ENCODE measurements at regions not wholly inside any gene's neighbourhood (a gene's known extent, or its start where the extent isn't known, plus 50 kb on each side); places are given as distances from the start of the nearest gene placed in this dataset.
"Not testable (repeated sequence)": the region's sequence is repeated elsewhere in the genome, so short reads cannot be mapped to it uniquely, and the experiment has no call there.

- H3K4me3 ChIP-seq (ENCODE audit: low read depth, low read length): no peak overlapping the region
- DNase-seq (ENCODE audit: low read depth): no peak
Observed at GRCh38 chr6:135555550-135555949, 58.0 kb upstream of the AHI1 start.

- no peak overlapping the region for H3K4me3 ChIP-seq (ENCODE audit: low read depth, low read length)
Observed at GRCh38 chr6:135557582-135557981, 60.0 kb upstream of the AHI1 start.

GRCh38 chr6:135565605-135566004 is 68.1 kb upstream of the AHI1 start:
- not testable (repeated sequence) for H3K4me3 ChIP-seq (ENCODE audit: low read depth, low read length); DNase-seq (ENCODE audit: low read depth)

More at GRCh38 chr6:135557582-135557981, 60.0 kb upstream of the AHI1 start:
- no peak for DNase-seq (ENCODE audit: low read depth)

GRCh38 chr6:135566311-135567068 is 69.0 kb upstream of the AHI1 start:
- no peak overlapping the region for H3K4me3 ChIP-seq (ENCODE audit: low read depth, low read length)
- DNase-seq (ENCODE audit: low read depth): no peak

GRCh38 chr6:135567375-135568083 is 70.0 kb upstream of the AHI1 start:
- H3K4me3 ChIP-seq (ENCODE audit: low read depth, low read length): no peak overlapping the region

GRCh38 chr6:135568379-135568778 is 70.8 kb upstream of the AHI1 start:
- DNase-seq (ENCODE audit: low read depth): peak; percentile 73

More at GRCh38 chr6:135567375-135568083, 70.0 kb upstream of the AHI1 start:
- DNase-seq (ENCODE audit: low read depth): no peak

GRCh38 chr6:135572051-135572450 is 74.5 kb upstream of the AHI1 start:
- no peak overlapping the region for H3K4me3 ChIP-seq (ENCODE audit: low read depth, low read length)
- no peak for DNase-seq (ENCODE audit: low read depth)

More at GRCh38 chr6:135568379-135568778, 70.8 kb upstream of the AHI1 start:
- H3K4me3 ChIP-seq (ENCODE audit: low read depth, low read length): no peak overlapping the region

GRCh38 chr6:135575629-135576028 is 78.1 kb upstream of the AHI1 start:
- no peak for DNase-seq (ENCODE audit: low read depth)
- no peak overlapping the region for H3K4me3 ChIP-seq (ENCODE audit: low read depth, low read length)

GRCh38 chr6:135576055-135576454 is 78.5 kb upstream of the AHI1 start:
- no peak overlapping the region for H3K4me3 ChIP-seq (ENCODE audit: low read depth, low read length)
- peak; percentile 95 for DNase-seq (ENCODE audit: low read depth)

GRCh38 chr6:135577059-135577538 is 79.6 kb upstream of the AHI1 start:
- DNase-seq (ENCODE audit: low read depth): no peak
- H3K4me3 ChIP-seq (ENCODE audit: low read depth, low read length): no peak overlapping the region

- DNase-seq (ENCODE audit: low read depth): no peak
- no peak overlapping the region for H3K4me3 ChIP-seq (ENCODE audit: low read depth, low read length)
Observed at GRCh38 chr6:135578976-135579375, 81.4 kb upstream of the AHI1 start.

GRCh38 chr6:135581211-135581610 is 83.7 kb upstream of the AHI1 start:
- no peak for DNase-seq (ENCODE audit: low read depth)

GRCh38 chr6:135583256-135583761 is 85.8 kb upstream of the AHI1 start:
- no peak for DNase-seq (ENCODE audit: low read depth)
- no peak overlapping the region for H3K4me3 ChIP-seq (ENCODE audit: low read depth, low read length)

More at GRCh38 chr6:135581211-135581610, 83.7 kb upstream of the AHI1 start:
- no peak overlapping the region for H3K4me3 ChIP-seq (ENCODE audit: low read depth, low read length)

- no peak overlapping the region for H3K4me3 ChIP-seq (ENCODE audit: low read depth, low read length)
- DNase-seq (ENCODE audit: low read depth): no peak
Observed at GRCh38 chr6:135586388-135586787, 88.8 kb upstream of the AHI1 start.

GRCh38 chr6:135586844-135587243 is 89.3 kb upstream of the AHI1 start:
- DNase-seq (ENCODE audit: low read depth): no peak
- no peak overlapping the region for H3K4me3 ChIP-seq (ENCODE audit: low read depth, low read length)

- H3K4me3 ChIP-seq (ENCODE audit: low read depth, low read length): no peak overlapping the region
- DNase-seq (ENCODE audit: low read depth): no peak
Observed at GRCh38 chr6:135592276-135592675, 94.7 kb upstream of the AHI1 start.

- no peak for DNase-seq (ENCODE audit: low read depth)
- no peak overlapping the region for H3K4me3 ChIP-seq (ENCODE audit: low read depth, low read length)
Observed at GRCh38 chr6:135594000-135594399, 96.5 kb upstream of the AHI1 start.

- no peak for DNase-seq (ENCODE audit: low read depth)
- H3K4me3 ChIP-seq (ENCODE audit: low read depth, low read length): no peak overlapping the region
Observed at GRCh38 chr6:135600086-135600702, 102.7 kb upstream of the AHI1 start.

- no peak for DNase-seq (ENCODE audit: low read depth)
Observed at GRCh38 chr6:135600931-135601330, 103.4 kb upstream of the AHI1 start.

GRCh38 chr6:135601857-135602256 is 104.3 kb upstream of the AHI1 start:
- no peak overlapping the region for H3K4me3 ChIP-seq (ENCODE audit: low read depth, low read length)
- DNase-seq (ENCODE audit: low read depth): no peak

More at GRCh38 chr6:135600931-135601330, 103.4 kb upstream of the AHI1 start:
- no peak overlapping the region for H3K4me3 ChIP-seq (ENCODE audit: low read depth, low read length)
